WERI-Rb-1 (cell line): ENCODE measurements at regions not wholly inside any gene's neighbourhood (a gene's known extent, or its start where the extent isn't known, plus 50 kb on each side); places are given as distances from the start of the nearest gene placed in this dataset.

ENCODE experiments used
- DNase-seq: peaks from one replicate; pipeline ENCODE4 v3.0.0-alpha.2; 2020
- H3K27ac ChIP-seq: fragments of 250-450 bp; sonication (Bioruptor Pico); 2 replicates; pipeline ENCODE4 v1.5.1; 2020; ENCODE audit warnings: mild to moderate bottlenecking, moderate library complexity
- H3K27me3 ChIP-seq: fragments of 250-450 bp; sonication (Bioruptor Pico); 2 replicates; pipeline ENCODE4 v1.5.1; 2021; ENCODE audit warnings: mild to moderate bottlenecking, low read depth, moderate library complexity; ENCODE audit not compliant: insufficient read depth, severe bottlenecking
- H3K36me3 ChIP-seq: fragments of 250-450 bp; sonication (Bioruptor Pico); 2 replicates; pipeline ENCODE4 v1.5.1; 2020; ENCODE audit warnings: mild to moderate bottlenecking, moderate library complexity
- H3K4me3 ChIP-seq: 2 replicates; pipeline ENCODE4 v1.5.1; 2011; ENCODE audit warnings: low read depth, mild to moderate bottlenecking, control low read depth, low read length
- H3K9me3 ChIP-seq: fragments of 250-450 bp; sonication (Bioruptor Pico); 2 replicates; pipeline ENCODE4 v1.5.1; 2021; ENCODE audit warnings: mild to moderate bottlenecking, moderate library complexity; ENCODE audit not compliant: severe bottlenecking
- CTCF ChIP-seq: IDR thresholded peaks from 2 replicates; pipeline ENCODE4 v1.5.1; 2011; ENCODE audit warnings: low read depth, mild to moderate bottlenecking, control low read depth, inconsistent platforms, low read length

GRCh38 chr12:113693693-113694092, 222.0 kb upstream of the LHX5 start:
- TF ChIP-seq CTCF, result no peak
- H3K4me3 ChIP-seq, result no peak overlapping the region
- no peaks in the 10 kb centered on the region for H3K36me3 ChIP-seq
- no peak for DNase-seq
- no peak overlapping the region for H3K27ac ChIP-seq
- no peaks in the 10 kb centered on the region for H3K9me3 ChIP-seq
- no peaks in the 10 kb centered on the region for H3K27me3 ChIP-seq

GRCh38 chr12:113689047-113689610, 217.5 kb upstream of the LHX5 start:
- no peaks in the 10 kb centered on the region for H3K36me3 ChIP-seq
- DNase-seq, result no peak
- no peak overlapping the region for H3K27ac ChIP-seq
- H3K9me3 ChIP-seq, result no peaks in the 10 kb centered on the region
- no peak overlapping the region for H3K4me3 ChIP-seq
- TF ChIP-seq CTCF, result no peak
- H3K27me3 ChIP-seq, result no peaks in the 10 kb centered on the region

- no peak for DNase-seq
- Histone ChIP-seq H3K27ac (no peak overlapping the region), H3K9me3 (no peaks in the 10 kb centered on the region), H3K4me3 (no peak overlapping the region), H3K27me3 (no peaks in the 10 kb centered on the region), H3K36me3 (no peaks in the 10 kb centered on the region)
- TF ChIP-seq CTCF, result no peak
These were observed 216.6 kb upstream of the LHX5 start for GRCh38 chr12:113688313-113688712.

DNA sequence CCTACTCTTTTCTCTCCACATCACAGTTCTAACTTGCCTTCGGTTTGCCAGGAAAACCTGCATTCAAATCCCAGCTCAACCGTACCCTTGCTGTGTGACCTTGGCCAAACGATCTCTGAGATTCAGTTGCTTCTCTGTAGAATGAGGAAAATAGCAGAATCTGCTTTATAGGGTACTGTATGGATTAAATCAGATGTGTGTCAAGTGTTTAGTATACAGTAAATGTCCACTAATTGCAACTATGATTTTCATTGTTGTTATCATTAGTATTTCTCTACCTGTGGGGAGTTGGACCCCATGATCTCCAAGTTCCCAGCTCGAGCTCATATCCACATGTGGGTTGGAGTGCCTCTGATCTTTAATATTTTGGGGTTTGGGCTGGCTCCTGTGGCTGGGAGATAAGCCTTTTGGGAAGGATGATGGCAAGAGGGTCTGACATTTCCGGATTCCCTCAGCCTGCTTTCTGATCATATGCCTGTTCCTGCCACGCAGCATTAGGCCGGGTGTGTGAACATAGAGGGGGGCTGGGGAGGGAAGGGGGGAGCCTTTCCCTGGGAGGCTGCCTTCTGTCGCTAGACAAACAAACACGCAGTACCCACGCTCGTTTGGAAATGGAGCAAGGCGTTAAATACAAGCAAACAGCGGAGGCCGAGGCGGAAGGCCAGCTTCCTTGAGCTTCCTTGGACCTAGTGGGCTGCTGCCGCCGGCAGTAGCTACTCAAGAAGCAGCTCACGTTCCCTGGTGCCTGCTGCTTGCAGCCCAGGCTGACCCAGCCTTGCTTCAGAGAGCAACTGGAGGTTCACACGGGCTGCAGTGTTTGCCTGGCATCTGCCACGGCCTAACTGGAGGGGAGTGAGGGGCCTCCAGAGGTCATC, 213.5 kb upstream of the LHX5 start:
- no peak for TF ChIP-seq CTCF
- DNase-seq, result no peak

GRCh38 chr12:113684053-113684907, 212.6 kb upstream of the LHX5 start:
- Histone ChIP-seq H3K27me3 (no peaks in the 10 kb centered on the region), H3K27ac (peak overlapping the region; percentile 60), H3K36me3 (no peaks in the 10 kb centered on the region), H3K9me3 (no peaks in the 10 kb centered on the region), H3K4me3 (no peak overlapping the region)
- peak; percentile 69 for DNase-seq
- no peak for TF ChIP-seq CTCF

More for the DNA sequence above, 213.5 kb upstream of the LHX5 start:
- no peak overlapping the region for H3K4me3 ChIP-seq
- H3K9me3 ChIP-seq, result no peaks in the 10 kb centered on the region
- no peaks in the 10 kb centered on the region for H3K36me3 ChIP-seq
- peak overlapping the region; percentile 38 for H3K27ac ChIP-seq
- H3K27me3 ChIP-seq, result no peaks in the 10 kb centered on the region
